T-helper 17 cell (primary cell): ENCODE measurements at regions not wholly inside any gene's neighbourhood (a gene's known extent, or its start where the extent isn't known, plus 50 kb on each side); places are given as distances from the start of the nearest gene placed in this dataset.
A peak's percentile ranks its signal among the peaks of the same experiment; 100 is the strongest.

Experiments
- ATAC-seq: fragments of 150-1000 bp; cut with Tn5 transposase; 2 replicates; pipeline ENCODE4 v1.10.0; 2021; ENCODE audit warnings: mild to moderate bottlenecking, moderate library complexity
- DNase-seq, 3 donors: peaks; one replicate each; pipeline versions ENCODE4 v3.0.0 to v3.0.0-alpha.2; 2020 to 2021
- H3K9me3 ChIP-seq: one replicate; pipeline ENCODE4 v1.7.0; 2013; ENCODE audit warnings: low read length, mild to moderate bottlenecking; ENCODE audit not compliant: control insufficient read depth, poor library complexity, severe bottlenecking
- H3K27ac Mint-ChIP-seq: one replicate; pipeline ENCODE4 v1.8.0; 2022; ENCODE audit warnings: mild to moderate bottlenecking, moderate library complexity, mixed read lengths
- H3K27me3 Mint-ChIP-seq: one replicate; pipeline ENCODE4 v1.8.0; 2022; ENCODE audit warnings: mixed read lengths
- H3K36me3 Mint-ChIP-seq: one replicate; pipeline ENCODE4 v1.8.0; 2022; ENCODE audit warnings: low read depth, mixed read lengths
- H3K4me1 Mint-ChIP-seq: one replicate; pipeline ENCODE4 v1.8.0; 2022; ENCODE audit warnings: mild to moderate bottlenecking, mixed read lengths
- H3K4me3 Mint-ChIP-seq: one replicate; pipeline ENCODE4 v1.8.0; 2022; ENCODE audit warnings: mild to moderate bottlenecking, moderate library complexity, mixed read lengths

GRCh38 chr11:111194860-111195568, 50.5 kb upstream of the POU2AF2 start:
- no peaks in the 10 kb centered on the region for H3K4me1 Mint-ChIP-seq
- no peaks in the 10 kb centered on the region for H3K9me3 ChIP-seq
- DNase-seq (no peak), ATAC-seq (no peak)
- no peaks in the 10 kb centered on the region for H3K36me3 Mint-ChIP-seq
- H3K27me3 Mint-ChIP-seq = peaks cover 29% of the 10 kb centered on the region
- H3K4me3 Mint-ChIP-seq = no peak overlapping the region
- H3K27ac Mint-ChIP-seq = no peak overlapping the region

- no peaks in the 10 kb centered on the region for H3K9me3 ChIP-seq
- Mint-ChIP-seq H3K4me3 (no peak overlapping the region), H3K27ac (no peak overlapping the region), H3K27me3 (peaks cover 19% of the 10 kb centered on the region), H3K4me1 (no peaks in the 10 kb centered on the region), H3K36me3 (no peaks in the 10 kb centered on the region)
- DNase-seq (no peak), ATAC-seq (no peak)
These were observed 51.5 kb upstream of the POU2AF2 start for GRCh38 chr11:111193924-111194490.

- Mint-ChIP-seq H3K4me3 (no peak overlapping the region), H3K4me1 (no peaks in the 10 kb centered on the region), H3K27ac (no peak overlapping the region), H3K36me3 (peaks cover 3% of the 10 kb centered on the region), H3K27me3 (peaks cover 25% of the 10 kb centered on the region)
- no peak for ATAC-seq
- no peak for DNase-seq
- no peaks in the 10 kb centered on the region for H3K9me3 ChIP-seq
These were observed 56.1 kb upstream of the POU2AF2 start for GRCh38 chr11:111189466-111189865.

- no peak for DNase-seq
- H3K36me3 Mint-ChIP-seq = peaks cover 3% of the 10 kb centered on the region
- H3K4me1 Mint-ChIP-seq = no peaks in the 10 kb centered on the region
- ATAC-seq = no peak
- H3K4me3 Mint-ChIP-seq = no peak overlapping the region
- no peak overlapping the region for H3K27ac Mint-ChIP-seq
- peaks cover 22% of the 10 kb centered on the region for H3K27me3 Mint-ChIP-seq
- no peaks in the 10 kb centered on the region for H3K9me3 ChIP-seq
These were observed 59.1 kb upstream of the POU2AF2 start for GRCh38 chr11:111186308-111186915.

GRCh38 chr11:111185266-111185665, 60.3 kb upstream of the POU2AF2 start:
- H3K9me3 ChIP-seq = no peaks in the 10 kb centered on the region
- Mint-ChIP-seq H3K27ac (no peak overlapping the region), H3K4me3 (no peak overlapping the region), H3K36me3 (peaks cover 3% of the 10 kb centered on the region), H3K27me3 (peaks cover 28% of the 10 kb centered on the region), H3K4me1 (no peaks in the 10 kb centered on the region)
- no peak for ATAC-seq
- no peak for DNase-seq

GRCh38 chr11:111183706-111184105, 61.8 kb upstream of the POU2AF2 start:
- peaks cover 31% of the 10 kb centered on the region for H3K27me3 Mint-ChIP-seq
- H3K27ac Mint-ChIP-seq = no peak overlapping the region
- ATAC-seq (no peak), DNase-seq (no peak)
- H3K9me3 ChIP-seq = no peaks in the 10 kb centered on the region
- H3K4me3 Mint-ChIP-seq = no peak overlapping the region
- peaks cover 3% of the 10 kb centered on the region for H3K36me3 Mint-ChIP-seq
- no peaks in the 10 kb centered on the region for H3K4me1 Mint-ChIP-seq

DNA sequence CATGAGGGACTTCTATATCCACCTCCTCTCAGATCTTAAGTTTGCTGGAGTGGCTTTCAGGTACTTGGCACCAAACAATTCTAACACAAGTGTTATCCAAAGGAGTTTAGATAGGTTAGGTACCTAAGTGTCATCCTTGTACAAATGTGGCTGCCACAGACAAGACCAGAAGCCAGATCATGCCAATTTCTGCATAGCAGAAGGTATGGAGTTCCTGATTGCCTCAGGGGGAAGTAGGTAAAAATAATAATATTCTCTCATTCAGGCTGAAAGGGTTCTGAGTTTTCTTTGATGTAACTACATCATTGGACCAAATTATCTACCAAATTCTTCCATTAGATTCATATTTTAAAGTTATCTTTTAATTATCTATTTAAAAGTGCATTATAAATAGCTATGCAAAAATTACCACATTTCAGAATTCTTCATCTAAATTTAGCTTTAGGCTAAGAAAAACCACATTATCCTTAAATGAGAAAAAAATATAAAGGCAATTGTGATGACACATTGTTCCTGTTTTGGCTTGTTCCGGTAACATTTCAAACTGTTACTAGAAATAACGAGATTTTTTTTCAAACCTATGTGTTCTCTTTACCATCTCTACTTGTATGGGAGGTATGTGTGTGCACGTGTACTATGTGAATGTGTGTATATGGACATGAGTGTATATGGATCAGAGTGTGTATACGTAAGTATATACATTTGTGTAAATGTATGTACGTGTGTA, 66.2 kb upstream of the POU2AF2 start:
- H3K4me3 Mint-ChIP-seq = no peak overlapping the region
- H3K27me3 Mint-ChIP-seq = peaks cover 27% of the 10 kb centered on the region
- DNase-seq (no peak), ATAC-seq (no peak)
- H3K36me3 Mint-ChIP-seq = no peaks in the 10 kb centered on the region
- H3K27ac Mint-ChIP-seq = no peak overlapping the region
- H3K9me3 ChIP-seq = no peaks in the 10 kb centered on the region
- no peaks in the 10 kb centered on the region for H3K4me1 Mint-ChIP-seq

GRCh38 chr11:111177037-111177871, 68.3 kb upstream of the POU2AF2 start:
- H3K9me3 ChIP-seq = no peaks in the 10 kb centered on the region
- no peak for DNase-seq
- no peaks in the 10 kb centered on the region for H3K4me1 Mint-ChIP-seq
- peaks cover 31% of the 10 kb centered on the region for H3K27me3 Mint-ChIP-seq
- peak; percentile 76 for ATAC-seq
- no peak overlapping the region for H3K27ac Mint-ChIP-seq
- H3K4me3 Mint-ChIP-seq = no peak overlapping the region
- no peaks in the 10 kb centered on the region for H3K36me3 Mint-ChIP-seq

DNA sequence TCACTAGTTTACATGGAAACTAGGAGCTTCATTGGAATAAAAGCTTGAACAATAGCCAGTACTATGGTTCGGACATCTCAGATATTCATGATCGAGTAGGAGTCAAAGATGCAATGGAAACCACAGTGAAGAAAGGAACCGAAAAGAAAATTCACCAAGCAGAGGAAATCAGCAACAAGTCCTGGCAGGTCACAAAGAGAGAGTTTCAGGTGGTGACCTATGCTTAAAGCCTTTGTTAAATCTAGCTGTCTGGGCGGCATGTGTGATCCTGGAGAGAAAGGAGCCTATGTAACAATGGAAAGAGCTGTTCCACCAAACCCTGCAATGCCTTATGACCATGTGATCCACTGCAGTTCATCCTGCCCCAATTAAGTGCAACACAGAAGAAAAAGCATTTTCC, 68.9 kb upstream of the POU2AF2 start:
- no peak overlapping the region for H3K27ac Mint-ChIP-seq
- no peak for DNase-seq
- no peaks in the 10 kb centered on the region for H3K4me1 Mint-ChIP-seq
- no peaks in the 10 kb centered on the region for H3K36me3 Mint-ChIP-seq
- ATAC-seq = no peak
- no peak overlapping the region for H3K4me3 Mint-ChIP-seq
- no peaks in the 10 kb centered on the region for H3K9me3 ChIP-seq
- H3K27me3 Mint-ChIP-seq = peaks cover 35% of the 10 kb centered on the region

GRCh38 chr11:111173221-111173620, 72.3 kb upstream of the POU2AF2 start:
- H3K36me3 Mint-ChIP-seq = no peaks in the 10 kb centered on the region
- H3K4me3 Mint-ChIP-seq = no peak overlapping the region
- ATAC-seq = no peak
- DNase-seq = no peak
- H3K9me3 ChIP-seq = no peaks in the 10 kb centered on the region
- H3K27me3 Mint-ChIP-seq = peaks cover 35% of the 10 kb centered on the region
- no peaks in the 10 kb centered on the region for H3K4me1 Mint-ChIP-seq
- H3K27ac Mint-ChIP-seq = no peak overlapping the region

GRCh38 chr11:111172321-111172862, 73.1 kb upstream of the POU2AF2 start:
- Mint-ChIP-seq H3K27me3 (peaks cover 39% of the 10 kb centered on the region), H3K36me3 (no peaks in the 10 kb centered on the region), H3K4me3 (no peak overlapping the region), H3K4me1 (no peaks in the 10 kb centered on the region), H3K27ac (no peak overlapping the region)
- ATAC-seq (no peak), DNase-seq (no peak)
- no peaks in the 10 kb centered on the region for H3K9me3 ChIP-seq

DNA sequence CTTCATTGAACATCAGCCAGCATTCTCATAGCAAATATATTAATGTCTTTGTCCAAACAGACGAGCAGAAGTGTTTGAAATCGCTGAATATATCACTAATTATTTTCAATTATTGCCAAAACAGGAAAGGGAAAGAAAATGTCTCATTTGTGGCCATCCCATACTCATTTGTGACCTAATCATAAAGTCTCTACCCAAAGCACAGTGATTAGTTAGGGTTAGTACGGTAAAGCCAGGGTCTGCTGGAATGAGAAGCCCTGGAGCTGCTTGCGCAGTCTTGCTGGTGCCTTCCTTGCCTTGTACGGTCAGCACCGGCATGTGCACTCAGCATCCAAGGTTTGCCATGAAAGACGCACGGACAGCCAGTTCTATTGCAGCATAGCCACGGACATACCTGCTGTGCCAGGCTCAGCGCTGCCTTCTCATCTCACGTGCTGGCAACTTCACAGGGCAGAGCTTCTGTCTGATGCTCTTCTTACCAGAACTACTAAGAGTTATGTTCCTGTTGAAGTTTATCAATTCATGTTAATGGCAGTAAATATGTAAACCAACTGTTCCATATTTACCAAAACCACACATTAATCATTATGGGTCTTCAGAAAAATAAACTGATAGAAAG, 74.7 kb upstream of the POU2AF2 start:
- Mint-ChIP-seq H3K27me3 (peaks cover 39% of the 10 kb centered on the region), H3K4me3 (no peak overlapping the region), H3K36me3 (no peaks in the 10 kb centered on the region), H3K4me1 (no peaks in the 10 kb centered on the region), H3K27ac (no peak overlapping the region)
- no peaks in the 10 kb centered on the region for H3K9me3 ChIP-seq
- ATAC-seq = no peak
- no peak for DNase-seq
